GM12865 (cell line): ENCODE measurements at regions not wholly inside any gene's neighbourhood (a gene's known extent, or its start where the extent isn't known, plus 50 kb on each side); places are given as distances from the start of the nearest gene placed in this dataset.
A peak's percentile ranks its signal among the peaks of the same experiment; 100 is the strongest.

ENCODE experiments used
- DNase-seq: peaks from one replicate; pipeline ENCODE4 v3.0.0; 2010; ENCODE audit warnings: low read depth
- H3K4me3 ChIP-seq: 2 replicates; pipeline ENCODE4 v1.5.1; 2011; ENCODE audit warnings: mild to moderate bottlenecking, low read depth, low read length, control low read depth
- TF ChIP-seq, protein P1 (sequence below): IDR thresholded peaks from 2 replicates; pipeline ENCODE4 v1.5.1; 2011; ENCODE audit warnings: low read length, control low read depth, low read depth, inconsistent platforms; ENCODE audit not compliant: insufficient read depth; ENCODE audit errors: missing control alignments

DNA sequence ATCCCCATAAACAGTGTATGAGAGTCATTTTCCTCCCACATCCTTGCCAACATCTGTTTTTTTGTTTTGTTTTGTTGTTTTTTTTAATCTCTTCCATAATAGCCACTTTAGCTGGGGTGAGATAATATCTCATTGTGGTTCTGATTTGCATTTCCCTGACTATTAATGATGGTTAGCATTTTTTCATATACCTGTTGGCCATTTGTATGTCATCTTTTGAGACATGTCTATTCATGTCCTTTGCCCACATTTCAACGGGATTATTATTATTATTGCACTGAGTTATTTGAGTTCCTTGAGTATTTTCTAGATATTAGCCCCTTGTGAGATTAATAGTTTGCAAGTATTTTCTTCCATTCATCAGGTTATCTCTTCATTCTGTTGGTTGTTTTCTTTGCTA, 223.3 kb downstream of the LPIN1 start:
- TF ChIP-seq, protein P1, sequence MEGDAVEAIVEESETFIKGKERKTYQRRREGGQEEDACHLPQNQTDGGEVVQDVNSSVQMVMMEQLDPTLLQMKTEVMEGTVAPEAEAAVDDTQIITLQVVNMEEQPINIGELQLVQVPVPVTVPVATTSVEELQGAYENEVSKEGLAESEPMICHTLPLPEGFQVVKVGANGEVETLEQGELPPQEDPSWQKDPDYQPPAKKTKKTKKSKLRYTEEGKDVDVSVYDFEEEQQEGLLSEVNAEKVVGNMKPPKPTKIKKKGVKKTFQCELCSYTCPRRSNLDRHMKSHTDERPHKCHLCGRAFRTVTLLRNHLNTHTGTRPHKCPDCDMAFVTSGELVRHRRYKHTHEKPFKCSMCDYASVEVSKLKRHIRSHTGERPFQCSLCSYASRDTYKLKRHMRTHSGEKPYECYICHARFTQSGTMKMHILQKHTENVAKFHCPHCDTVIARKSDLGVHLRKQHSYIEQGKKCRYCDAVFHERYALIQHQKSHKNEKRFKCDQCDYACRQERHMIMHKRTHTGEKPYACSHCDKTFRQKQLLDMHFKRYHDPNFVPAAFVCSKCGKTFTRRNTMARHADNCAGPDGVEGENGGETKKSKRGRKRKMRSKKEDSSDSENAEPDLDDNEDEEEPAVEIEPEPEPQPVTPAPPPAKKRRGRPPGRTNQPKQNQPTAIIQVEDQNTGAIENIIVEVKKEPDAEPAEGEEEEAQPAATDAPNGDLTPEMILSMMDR = no peak
- DNase-seq = no peak
- H3K4me3 ChIP-seq = no peak overlapping the region

DNA sequence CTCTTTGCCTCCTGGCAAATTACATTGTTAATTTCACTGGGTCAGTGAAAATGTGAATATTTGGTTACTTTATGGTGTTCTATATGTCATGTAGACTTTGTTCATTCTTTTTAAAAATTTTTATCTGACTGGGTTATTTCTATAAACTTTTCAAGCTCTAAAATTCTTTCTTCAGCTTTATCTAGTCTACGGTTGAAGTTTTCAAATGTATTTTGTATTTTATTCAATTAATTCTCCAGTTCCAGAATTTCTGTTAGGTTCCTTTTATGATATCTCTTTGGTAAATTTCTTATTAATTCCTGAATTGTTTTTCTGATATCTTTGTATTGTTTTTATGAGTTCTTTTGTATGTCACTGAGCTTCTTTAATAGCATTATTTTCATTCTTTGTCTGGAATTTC, 228.1 kb downstream of the LPIN1 start:
- TF ChIP-seq, protein P1 = no peak
- DNase-seq = no peak
- no peak overlapping the region for H3K4me3 ChIP-seq

DNA sequence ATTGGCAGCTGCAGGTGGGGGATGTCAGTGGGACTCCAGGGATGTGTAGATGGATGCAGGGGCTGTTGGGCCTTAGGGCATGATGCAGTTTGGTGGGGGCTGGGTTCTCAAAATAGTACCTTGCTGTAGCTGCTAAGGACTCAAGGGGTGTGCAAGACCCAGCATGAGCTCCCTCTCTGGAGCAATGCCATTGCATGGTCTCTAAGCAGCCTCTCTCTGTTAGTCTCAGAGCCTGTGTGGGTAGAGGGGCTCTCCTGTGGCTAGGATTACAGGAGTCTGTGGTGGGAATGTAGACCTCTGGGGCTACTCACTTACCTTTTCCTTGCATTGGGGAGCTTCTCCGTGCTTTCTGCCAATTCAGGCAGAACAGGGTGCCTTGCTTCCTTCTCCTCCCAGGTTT, 228.9 kb downstream of the LPIN1 start:
- TF ChIP-seq, protein P1 = no peak
- no peak for DNase-seq
- H3K4me3 ChIP-seq = no peak overlapping the region

- H3K4me3 ChIP-seq = no peak overlapping the region
- DNase-seq = no peak
- TF ChIP-seq, protein P1 = no peak
Observed at GRCh38 chr2:11976073-11976472, 229.6 kb downstream of the LPIN1 start.

GRCh38 chr2:11977766-11978524, 231.5 kb downstream of the LPIN1 start:
- H3K4me3 ChIP-seq = no peak overlapping the region
- TF ChIP-seq, protein P1 = no peak
- DNase-seq = peak; percentile 54

DNA sequence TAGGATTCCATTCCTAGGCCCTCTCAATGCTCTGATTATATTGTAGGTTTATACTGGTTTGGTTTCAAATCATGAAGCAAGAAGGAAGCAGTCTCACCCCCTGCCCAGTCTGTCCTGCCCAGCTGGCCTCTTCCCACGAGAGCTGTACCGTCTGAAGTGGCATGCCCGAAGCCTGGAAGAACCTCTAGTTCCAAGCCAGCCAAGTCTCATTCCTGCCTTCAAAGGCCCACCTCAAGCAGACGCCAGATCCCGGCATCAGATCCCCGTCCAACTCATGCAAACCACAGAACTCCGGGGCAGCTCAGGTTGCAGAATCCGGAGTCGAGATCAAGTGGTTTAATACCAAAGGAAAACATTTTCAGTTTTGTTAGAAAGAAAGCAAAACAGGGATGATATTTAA, 234.4 kb downstream of the LPIN1 start:
- DNase-seq = no peak
- H3K4me3 ChIP-seq = no peak overlapping the region
- TF ChIP-seq, protein P1 = no peak

- TF ChIP-seq, protein P1 = no peak
- DNase-seq = no peak
- H3K4me3 ChIP-seq = no peak overlapping the region
Observed at GRCh38 chr2:11983401-11983800, 237.0 kb downstream of the LPIN1 start.
